GM12873 (cell line): ENCODE measurements at regions not wholly inside any gene's neighbourhood (a gene's known extent, or its start where the extent isn't known, plus 50 kb on each side); places are given as distances from the start of the nearest gene placed in this dataset.

Experiments
- CTCF ChIP-seq: IDR thresholded peaks from 2 replicates; pipeline ENCODE4 v1.5.1; 2012; ENCODE audit warnings: low read depth, mild to moderate bottlenecking, moderate library complexity, low read length, control low read depth; ENCODE audit not compliant: insufficient read depth; ENCODE audit errors: missing control alignments

GRCh38 chr13:50646070-50646469 is 197.4 kb downstream of the DLEU7 start:
- TF ChIP-seq CTCF: no peak

GRCh38 chr13:50649211-50649610 is 194.3 kb downstream of the DLEU7 start:
- no peak for TF ChIP-seq CTCF

GRCh38 chr13:50650592-50651504 is 192.6 kb downstream of the DLEU7 start:
- TF ChIP-seq CTCF: no peak

- TF ChIP-seq CTCF: no peak
These were observed 191.6 kb downstream of the DLEU7 start for GRCh38 chr13:50651922-50652321.

GRCh38 chr13:50654331-50654730 is 189.2 kb downstream of the DLEU7 start:
- TF ChIP-seq CTCF: no peak

- no peak for TF ChIP-seq CTCF
These were observed 178.5 kb downstream of the DLEU7 start for GRCh38 chr13:50664951-50665350.

- TF ChIP-seq CTCF: no peak
These were observed 175.4 kb downstream of the DLEU7 start for GRCh38 chr13:50668049-50668448.
